HuH-7 (cell line): ENCODE measurements at regions not wholly inside any gene's neighbourhood (a gene's known extent, or its start where the extent isn't known, plus 50 kb on each side); places are given as distances from the start of the nearest gene placed in this dataset.
"Not testable (repeated sequence)": the region's sequence is repeated elsewhere in the genome, so short reads cannot be mapped to it uniquely, and the experiment has no call there.

Experiments used
- DNase-seq: peaks from one replicate; pipeline ENCODE4 v3.0.0; 2011; ENCODE audit warnings: low spot score

DNA sequence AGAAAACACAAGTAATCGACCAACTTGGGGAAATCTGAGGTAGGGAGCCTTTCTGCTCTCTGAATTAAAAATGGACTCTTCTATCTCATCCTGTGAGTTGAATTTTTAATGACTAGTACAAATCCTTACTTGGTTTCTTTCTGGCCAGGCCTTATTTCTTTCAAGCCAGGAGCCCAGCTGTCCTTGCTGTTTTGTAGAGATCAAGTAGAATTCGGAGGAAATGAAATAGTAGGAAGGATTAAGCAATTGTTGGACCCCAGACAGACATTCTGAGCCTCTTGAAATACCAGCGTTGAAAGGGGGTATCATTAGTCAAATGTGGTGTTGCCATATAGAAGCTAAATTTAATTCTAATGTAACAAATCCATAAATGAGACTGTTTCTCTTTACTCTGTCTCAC, 53.7 kb upstream of the SMIM15 start:
- no peak for DNase-seq

DNA sequence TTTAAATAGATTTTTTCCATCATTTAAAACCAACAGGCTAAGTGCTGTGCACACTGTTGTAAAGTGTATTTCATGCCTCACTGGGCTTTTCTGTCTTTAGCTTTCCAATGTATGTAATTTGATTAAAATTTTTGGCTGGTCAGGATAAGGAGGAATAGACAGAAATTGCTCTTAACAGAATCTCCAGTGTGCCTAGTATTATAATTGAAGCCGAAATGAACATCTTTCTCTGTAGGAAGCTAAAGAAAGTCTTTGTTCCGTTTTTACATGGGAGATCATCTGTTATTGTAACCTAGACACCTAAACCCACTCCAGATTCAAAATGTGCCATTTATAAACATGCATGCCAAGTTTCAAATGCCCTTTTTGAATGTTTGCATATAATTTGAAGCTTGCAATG, 54.5 kb upstream of the SMIM15 start:
- DNase-seq: no peak

DNA sequence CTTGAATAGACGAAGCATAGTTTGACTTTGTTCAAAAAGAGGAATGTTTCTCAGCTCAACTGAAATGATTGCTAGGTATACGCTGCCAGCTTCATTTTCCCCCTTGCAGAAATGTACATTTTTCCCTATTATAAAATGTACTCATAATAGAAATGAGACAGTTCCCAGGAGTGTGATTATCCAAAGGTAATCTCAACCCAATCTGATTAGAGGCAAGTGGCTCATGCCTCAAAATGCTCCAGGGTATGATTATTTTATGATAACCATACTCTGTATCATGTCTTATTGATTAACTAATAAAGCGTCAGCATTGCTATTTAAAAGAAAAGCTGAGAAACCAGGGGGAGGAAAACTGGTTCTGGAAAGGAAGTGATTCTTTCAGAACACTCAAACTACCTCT, 54.9 kb upstream of the SMIM15 start:
- no peak for DNase-seq

DNA sequence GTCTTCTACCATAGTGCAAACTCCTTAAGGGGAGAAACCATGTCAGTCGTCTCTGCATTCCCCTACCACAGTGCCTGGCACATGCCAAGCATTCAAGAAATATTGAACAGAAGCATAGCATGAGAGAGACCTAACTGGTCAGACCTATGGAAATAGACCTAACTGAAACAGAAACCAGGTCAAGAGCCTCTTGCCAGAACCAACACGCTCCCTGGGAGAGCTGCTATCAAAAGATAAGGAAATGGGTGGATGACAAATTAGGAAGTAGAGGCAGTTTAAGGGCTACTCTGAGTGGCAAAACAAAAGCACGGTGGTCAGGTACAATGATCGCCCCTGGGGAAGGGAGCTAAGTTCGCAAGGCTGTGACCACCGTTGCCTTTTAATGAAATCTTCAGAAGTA, 66.0 kb upstream of the SMIM15 start:
- no peak for DNase-seq

DNA sequence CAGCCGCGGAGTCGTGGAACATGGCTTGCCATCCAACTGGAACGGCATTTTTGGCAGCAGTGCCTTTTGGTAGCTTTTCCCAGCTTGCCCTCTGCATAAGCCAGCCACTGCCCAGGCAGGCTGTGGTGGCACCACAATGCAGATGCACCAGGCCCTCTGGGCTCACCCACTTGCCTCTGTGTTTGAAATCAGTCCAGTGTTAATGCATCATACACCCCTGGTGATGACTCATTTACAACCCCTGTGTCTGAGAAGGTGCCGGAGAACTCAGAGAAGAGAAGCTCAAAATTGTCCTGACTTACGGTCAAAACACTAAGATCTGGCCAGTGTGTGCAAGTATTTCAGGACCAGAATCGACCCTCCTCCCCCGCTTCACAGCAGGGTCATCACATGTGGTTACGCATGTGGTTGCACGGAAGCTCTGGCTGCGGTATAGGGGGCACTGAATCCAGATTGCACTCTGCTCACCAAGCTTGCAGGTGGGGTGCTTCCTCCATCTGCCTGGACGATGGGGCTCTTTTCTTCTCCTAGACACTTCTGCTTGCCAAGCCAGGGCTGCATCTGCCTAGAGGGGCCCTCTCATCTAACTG, 66.5 kb upstream of the SMIM15 start:
- DNase-seq: no peak

- DNase-seq: no peak
Observed at GRCh38 chr5:61229416-61229815, 67.1 kb upstream of the SMIM15 start.

- DNase-seq: no peak
Observed at GRCh38 chr5:61230492-61230891, 68.2 kb upstream of the SMIM15 start.

- DNase-seq: no peak
Observed at GRCh38 chr5:61231813-61232212, 69.5 kb upstream of the SMIM15 start.

DNA sequence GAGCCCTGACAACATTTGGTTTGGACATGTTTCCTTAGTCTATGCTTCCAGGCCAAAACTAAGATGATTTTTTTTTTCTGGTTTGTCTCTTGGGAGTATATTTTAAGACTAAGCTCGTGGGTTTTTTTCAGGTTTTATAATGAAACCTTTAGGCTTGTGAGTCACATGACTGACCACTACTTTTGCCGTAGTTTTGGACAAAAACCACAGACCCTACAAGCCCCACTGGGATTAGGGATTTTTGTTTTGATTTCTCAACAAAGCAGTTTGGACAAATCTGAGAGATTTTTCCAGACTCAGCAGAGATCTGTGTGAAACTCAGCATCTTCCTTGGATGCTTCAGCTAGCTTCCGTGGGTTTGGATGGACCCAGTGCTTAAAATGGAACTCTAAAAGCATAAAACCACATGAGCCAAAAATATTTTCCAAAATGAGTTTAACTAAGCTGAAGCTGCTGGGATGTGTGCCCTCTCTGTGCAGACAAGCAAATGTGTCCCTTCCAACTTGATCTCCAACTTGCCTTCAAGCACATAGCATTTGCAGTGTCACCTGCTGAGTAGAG, 70.3 kb upstream of the SMIM15 start:
- no peak for DNase-seq

DNA sequence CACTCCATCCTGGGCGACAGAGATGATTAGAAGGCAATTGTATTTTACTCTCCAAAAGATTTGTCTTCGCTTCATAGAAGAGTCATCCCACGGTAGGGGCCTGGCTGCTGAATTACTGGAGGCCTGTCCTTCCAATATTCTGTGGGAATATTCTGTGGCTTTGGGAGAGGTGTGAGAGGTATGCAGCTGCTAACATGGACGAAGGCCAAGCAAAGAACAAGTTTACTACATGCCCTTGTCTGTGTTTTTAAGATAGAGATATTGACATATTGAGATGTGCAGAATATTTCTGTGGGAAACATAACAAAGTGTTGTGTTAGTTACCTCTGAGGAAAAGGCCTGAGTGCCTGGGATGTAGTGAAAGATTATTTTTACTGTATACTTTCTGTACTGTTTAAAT, 71.8 kb upstream of the SMIM15 start:
- DNase-seq: no peak

DNA sequence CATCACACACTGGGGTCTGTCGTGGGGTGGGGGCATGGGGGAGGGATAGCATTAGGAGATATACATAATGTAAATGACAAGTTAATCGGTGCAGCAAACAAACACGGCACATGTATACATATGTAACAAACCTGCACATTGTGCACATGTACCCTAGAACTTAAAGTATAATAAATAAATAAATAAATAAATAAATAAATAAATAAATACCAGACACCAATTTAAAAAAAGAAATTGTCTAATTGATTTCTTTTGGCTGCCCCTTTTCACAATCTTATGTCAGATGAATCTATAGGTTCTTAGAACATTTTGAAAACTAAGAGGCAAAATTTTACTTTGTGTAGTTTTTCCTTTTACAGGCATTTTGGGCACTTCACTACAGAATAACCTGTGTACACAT, 74.4 kb upstream of the SMIM15 start:
- not testable (repeated sequence) for DNase-seq

DNA sequence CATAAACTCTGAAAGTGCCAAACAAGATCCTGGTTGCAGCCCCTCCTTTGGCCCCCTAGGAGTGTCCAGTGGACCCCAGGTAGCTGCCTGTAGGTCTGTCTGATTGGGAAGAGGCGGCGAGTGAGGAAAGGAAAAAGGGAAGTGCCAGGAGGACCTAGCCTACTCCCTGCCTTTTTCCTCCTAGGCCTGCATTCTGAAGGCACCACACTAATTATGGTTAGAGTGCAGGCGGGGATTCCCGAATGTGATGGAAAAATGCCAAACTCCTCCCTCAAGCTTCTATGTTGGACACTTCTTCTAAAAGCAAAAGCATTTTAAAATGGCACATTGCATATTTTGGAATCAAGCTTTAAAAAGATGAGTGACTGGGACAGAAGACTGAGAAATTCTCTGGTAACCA, 83.2 kb upstream of the SMIM15 start:
- no peak for DNase-seq

GRCh38 chr5:61245936-61246335, 83.7 kb upstream of the SMIM15 start:
- DNase-seq: no peak

DNA sequence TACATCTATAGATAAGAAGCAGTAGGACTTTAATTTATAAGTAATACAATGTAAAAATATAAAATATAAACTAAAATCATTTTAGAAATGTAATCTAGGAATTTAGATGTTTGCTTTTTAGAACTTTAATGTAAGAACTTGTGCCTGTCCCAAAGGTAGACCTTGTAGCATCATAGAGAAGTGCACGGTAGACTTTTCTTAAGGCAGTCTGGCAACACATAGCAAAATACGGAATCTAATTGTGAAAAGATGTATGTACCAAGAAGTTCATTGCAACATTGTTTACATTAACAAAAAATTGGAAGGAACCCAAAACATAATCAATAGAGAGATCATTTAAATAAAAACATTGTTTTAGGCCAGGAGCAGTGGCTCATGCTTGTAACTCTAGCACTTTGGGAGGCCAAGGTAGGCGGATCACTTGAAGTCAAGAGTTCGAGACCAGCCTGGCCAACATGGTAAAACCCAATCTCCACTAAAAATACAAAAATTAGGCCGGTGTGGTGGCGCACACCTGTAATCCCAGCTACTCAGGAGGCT, 84.6 kb upstream of the SMIM15 start:
- no peak for DNase-seq

- DNase-seq: no peak
Observed at GRCh38 chr5:61251874-61252642, 80.0 kb upstream of the ZSWIM6 start.

- no peak for DNase-seq
Observed at GRCh38 chr5:61252643-61252925, 79.5 kb upstream of the ZSWIM6 start.

DNA sequence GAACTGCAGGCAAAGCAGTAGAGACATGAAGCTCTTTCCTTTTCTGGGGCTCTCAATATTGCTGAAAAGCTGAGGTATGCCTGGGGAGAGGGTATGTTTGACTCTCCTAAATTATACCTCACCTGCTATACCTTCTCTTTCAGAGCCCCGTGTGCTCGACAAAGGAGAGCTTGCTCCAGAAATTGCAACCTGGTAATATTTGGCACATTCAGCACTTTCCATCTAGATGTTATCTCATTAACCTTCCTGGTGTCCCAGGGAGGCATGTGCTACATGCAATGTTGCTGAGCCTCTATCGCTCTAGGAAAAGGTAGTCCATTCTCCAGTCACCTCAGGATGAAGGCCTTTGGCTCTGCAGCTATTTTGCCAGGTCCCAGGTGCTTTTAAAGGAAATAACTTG, 78.5 kb upstream of the ZSWIM6 start:
- no peak for DNase-seq

DNA sequence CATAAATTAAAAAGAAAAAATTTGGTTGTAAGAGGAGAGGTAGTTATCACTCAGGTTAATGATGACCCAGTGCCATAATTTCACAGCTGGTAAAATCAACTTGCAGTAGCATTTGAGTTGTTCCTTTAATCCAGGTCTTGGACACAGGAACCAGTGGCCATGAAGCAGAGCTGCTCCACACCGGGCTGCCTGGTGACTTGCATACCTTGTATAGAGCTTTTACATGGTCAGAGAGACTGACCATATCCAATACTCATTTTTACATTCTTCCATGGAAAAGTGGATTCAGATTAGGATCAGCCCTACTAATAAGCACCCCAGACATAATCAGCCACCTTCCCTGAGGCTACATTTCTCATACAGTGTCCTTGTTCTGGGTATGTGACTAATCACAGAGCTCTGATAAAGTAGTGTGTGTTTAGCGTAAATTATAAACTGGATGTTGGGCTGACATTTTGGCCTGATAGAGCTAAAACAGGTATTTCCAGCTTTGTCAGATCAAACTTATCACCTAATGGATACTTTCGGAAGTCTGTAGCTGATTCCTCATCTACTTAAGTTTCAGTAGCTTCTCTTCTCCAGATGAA, 77.0 kb upstream of the ZSWIM6 start:
- DNase-seq: no peak

DNA sequence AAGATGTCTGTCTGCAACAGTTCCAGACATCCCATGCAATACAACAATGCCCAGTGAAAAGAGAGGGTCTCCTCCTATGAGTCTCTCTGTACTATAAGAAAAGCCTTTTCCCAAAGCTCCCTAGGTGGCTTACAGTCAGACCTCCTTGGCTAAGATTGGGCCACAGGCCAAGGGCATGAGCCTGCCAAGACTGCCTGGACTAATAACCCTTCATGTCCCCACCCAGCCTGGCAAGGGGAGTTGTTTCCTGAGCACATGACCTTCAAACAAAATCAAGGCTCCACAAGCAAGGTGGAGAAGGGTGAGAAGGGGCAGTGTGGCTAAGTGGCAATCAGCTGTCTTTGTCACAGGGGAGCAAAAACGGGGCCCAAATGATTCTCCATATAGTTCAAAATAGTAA, 75.6 kb upstream of the ZSWIM6 start:
- DNase-seq: no peak

GRCh38 chr5:61257421-61257820, 74.6 kb upstream of the ZSWIM6 start:
- no peak for DNase-seq

DNA sequence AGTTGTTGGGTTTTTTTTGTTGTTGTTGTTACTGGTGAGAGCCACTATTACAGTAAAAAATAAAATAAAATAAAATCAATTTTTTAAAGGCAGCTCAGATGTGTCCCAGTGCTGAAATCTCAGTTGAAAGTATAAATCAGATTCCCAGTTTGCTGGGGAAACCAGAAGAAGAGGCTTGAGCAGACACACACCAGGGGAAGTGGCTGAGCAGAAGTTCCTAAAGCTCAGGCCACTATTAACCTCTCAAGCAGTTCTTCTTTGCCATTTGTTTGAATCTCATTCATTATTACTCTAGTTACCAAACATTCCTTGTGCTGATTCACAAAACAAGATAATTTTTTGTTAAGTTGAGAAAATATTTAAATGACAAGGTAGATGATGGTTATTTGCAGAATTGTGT, 70.9 kb upstream of the ZSWIM6 start:
- DNase-seq: no peak

GRCh38 chr5:61262080-61262479, 70.0 kb upstream of the ZSWIM6 start:
- DNase-seq: no peak

DNA sequence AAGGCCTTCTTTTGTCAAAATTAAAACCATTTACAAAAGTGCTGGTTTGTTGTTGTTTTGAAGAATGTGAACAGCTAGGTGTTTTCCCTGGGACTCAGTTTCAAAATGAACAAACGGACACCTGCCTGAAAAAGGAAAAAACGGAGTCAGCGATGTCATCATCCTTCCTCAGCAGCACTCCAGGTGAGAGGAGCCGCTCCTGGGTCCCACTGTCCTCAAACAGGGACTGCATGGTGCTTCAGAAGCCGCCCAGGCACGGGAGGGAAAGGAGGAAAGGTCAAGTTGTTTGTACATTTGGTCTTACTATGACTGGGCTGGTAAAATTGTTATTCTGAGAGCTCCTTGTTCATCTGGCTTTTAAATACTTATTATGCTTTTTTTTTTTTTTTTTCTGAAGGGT, 69.0 kb upstream of the ZSWIM6 start:
- DNase-seq: no peak
